Liver (tissue), 3 donors: ENCODE measurements at regions not wholly inside any gene's neighbourhood (a gene's known extent, or its start where the extent isn't known, plus 50 kb on each side); places are given as distances from the start of the nearest gene placed in this dataset.

Source experiments
- CTCF ChIP-seq: fragments of 150-350 bp; IDR thresholded peaks from 2 replicates; pipeline ENCODE4 v1.5.1; 2017; ENCODE audit warnings: improper control_type of control experiment, low read depth, low read length; ENCODE audit not compliant: missing input control
- JUND ChIP-seq, 2 donors: IDR thresholded peaks; 2 replicates each; pipeline ENCODE4 v1.6.1; 2016; ENCODE audit warnings: antibody characterized with exemption in 2 of 2
- RAD21 ChIP-seq, 2 donors: IDR thresholded peaks; 2 replicates each; pipeline ENCODE4 v1.6.1; 2016; ENCODE audit warnings: antibody characterized with exemption in 2 of 2, mild to moderate bottlenecking in 2 of 2
- REST ChIP-seq: IDR thresholded peaks from 2 replicates; pipeline ENCODE4 v1.6.1; 2016; ENCODE audit warnings: antibody characterized with exemption, mild to moderate bottlenecking
- SP1 ChIP-seq: IDR thresholded peaks from 2 replicates; pipeline ENCODE4 v1.6.1; 2018; ENCODE audit warnings: antibody characterized with exemption, mild to moderate bottlenecking
- YY1 ChIP-seq: IDR thresholded peaks from 2 replicates; pipeline ENCODE4 v1.6.1; 2016; ENCODE audit warnings: antibody characterized with exemption, mild to moderate bottlenecking
- ZBTB33 ChIP-seq: IDR thresholded peaks from 2 replicates; pipeline ENCODE4 v1.6.1; 2016; ENCODE audit warnings: antibody characterized with exemption
- donor health status: healthy.
- donor health status: healthy.

GRCh38 chr3:41007399-41007798 is 191.9 kb upstream of the CTNNB1 start:
- TF ChIP-seq CTCF: no peak
- TF ChIP-seq JUND (IDR thresholded peaks at IDR 0.05): no peak
- no peak for TF ChIP-seq YY1
- TF ChIP-seq SP1: no peak
- TF ChIP-seq RAD21 (IDR thresholded peaks at IDR 0.05): no peak
- TF ChIP-seq ZBTB33: no peak
- TF ChIP-seq REST: no peak
